ENCODE measurements at regions not wholly inside any gene's neighbourhood (a gene's known extent, or its start where the extent isn't known, plus 50 kb on each side); places are given as distances from the start of the nearest gene placed in this dataset.

- H3K27ac ChIP-seq (ENCODE audit: low read depth in 2 of 2, low read length in 1 of 2) = no peak overlapping the region
- no peaks in the 10 kb centered on the region for H3K4me1 ChIP-seq (ENCODE audit: control insufficient read depth in 2 of 2, insufficient read depth in 2 of 2, low read length in 1 of 2)
- no peaks in the 10 kb centered on the region for H3K9me3 ChIP-seq (ENCODE audit: control insufficient read depth in 2 of 2, insufficient read depth in 1 of 2, low read depth in 1 of 2, low read length in 1 of 2)
- H3K4me3 ChIP-seq (ENCODE audit: low read depth in 1 of 2, low read length in 2 of 2) = no peak overlapping the region
- H3K27me3 ChIP-seq (ENCODE audit: control insufficient read depth in 1 of 2, insufficient read depth in 2 of 2, low read length in 2 of 2) = no peaks in the 10 kb centered on the region
- no peaks in the 10 kb centered on the region for H3K36me3 ChIP-seq (ENCODE audit: control insufficient read depth in 2 of 2, insufficient read depth in 2 of 2, low read length in 1 of 2)
- WGBS, 2 donors = 77 to 79% methylated on average over 2 of the region's 2 CpGs
These were observed 189.5 kb upstream of the PLEKHG7 start for GRCh38 chr12:92513231-92513730.

- no peaks in the 10 kb centered on the region for H3K9me3 ChIP-seq (ENCODE audit: control insufficient read depth in 2 of 2, insufficient read depth in 1 of 2, low read depth in 1 of 2, low read length in 1 of 2)
- H3K27me3 ChIP-seq (ENCODE audit: control insufficient read depth in 1 of 2, insufficient read depth in 2 of 2, low read length in 2 of 2) = no peaks in the 10 kb centered on the region
- no peak overlapping the region for H3K4me3 ChIP-seq (ENCODE audit: low read depth in 1 of 2, low read length in 2 of 2)
- H3K27ac ChIP-seq (ENCODE audit: low read depth in 2 of 2, low read length in 1 of 2) = no peak overlapping the region
- no peaks in the 10 kb centered on the region for H3K36me3 ChIP-seq (ENCODE audit: control insufficient read depth in 2 of 2, insufficient read depth in 2 of 2, low read length in 1 of 2)
- WGBS, 2 donors = 69 to 73% methylated on average over 5 of the region's 5 CpGs
- no peaks in the 10 kb centered on the region for H3K4me1 ChIP-seq (ENCODE audit: control insufficient read depth in 2 of 2, insufficient read depth in 2 of 2, low read length in 1 of 2)
These were observed 191.0 kb upstream of the PLEKHG7 start for GRCh38 chr12:92511786-92512185.

GRCh38 chr12:92509156-92509738, 193.5 kb upstream of the PLEKHG7 start:
- Histone ChIP-seq H3K9me3 (ENCODE audit: control insufficient read depth in 2 of 2, insufficient read depth in 1 of 2, low read depth in 1 of 2, low read length in 1 of 2) (no peaks in the 10 kb centered on the region), H3K27me3 (ENCODE audit: control insufficient read depth in 1 of 2, insufficient read depth in 2 of 2, low read length in 2 of 2) (no peaks in the 10 kb centered on the region), H3K4me1 (ENCODE audit: control insufficient read depth in 2 of 2, insufficient read depth in 2 of 2, low read length in 1 of 2) (no peaks in the 10 kb centered on the region), H3K27ac (ENCODE audit: low read depth in 2 of 2, low read length in 1 of 2) (no peak overlapping the region), H3K4me3 (ENCODE audit: low read depth in 1 of 2, low read length in 2 of 2) (no peak overlapping the region), H3K36me3 (ENCODE audit: control insufficient read depth in 2 of 2, insufficient read depth in 2 of 2, low read length in 1 of 2) (no peaks in the 10 kb centered on the region)
- WGBS, 2 donors = 41 to 47% methylated on average over 2 of the region's 2 CpGs

- H3K9me3 ChIP-seq (ENCODE audit: control insufficient read depth in 2 of 2, insufficient read depth in 1 of 2, low read depth in 1 of 2, low read length in 1 of 2) = no peaks in the 10 kb centered on the region
- no peak overlapping the region for H3K27ac ChIP-seq (ENCODE audit: low read depth in 2 of 2, low read length in 1 of 2)
- no peaks in the 10 kb centered on the region for H3K36me3 ChIP-seq (ENCODE audit: control insufficient read depth in 2 of 2, insufficient read depth in 2 of 2, low read length in 1 of 2)
- H3K27me3 ChIP-seq (ENCODE audit: control insufficient read depth in 1 of 2, insufficient read depth in 2 of 2, low read length in 2 of 2) = no peaks in the 10 kb centered on the region
- 41 to 62% methylated on average over 3 of the region's 3 CpGs for WGBS, 2 donors
- H3K4me3 ChIP-seq (ENCODE audit: low read depth in 1 of 2, low read length in 2 of 2) = no peak overlapping the region
- no peaks in the 10 kb centered on the region for H3K4me1 ChIP-seq (ENCODE audit: control insufficient read depth in 2 of 2, insufficient read depth in 2 of 2, low read length in 1 of 2)
These were observed 195.9 kb upstream of the PLEKHG7 start for GRCh38 chr12:92506891-92507290.

GRCh38 chr12:92506460-92506859, 196.3 kb upstream of the PLEKHG7 start:
- Histone ChIP-seq H3K27me3 (ENCODE audit: control insufficient read depth in 1 of 2, insufficient read depth in 2 of 2, low read length in 2 of 2) (no peaks in the 10 kb centered on the region), H3K36me3 (ENCODE audit: control insufficient read depth in 2 of 2, insufficient read depth in 2 of 2, low read length in 1 of 2) (no peaks in the 10 kb centered on the region), H3K27ac (ENCODE audit: low read depth in 2 of 2, low read length in 1 of 2) (peak overlapping the region; percentile 7 to 26), H3K4me3 (ENCODE audit: low read depth in 1 of 2, low read length in 2 of 2) (no peak overlapping the region), H3K9me3 (ENCODE audit: control insufficient read depth in 2 of 2, insufficient read depth in 1 of 2, low read depth in 1 of 2, low read length in 1 of 2) (no peaks in the 10 kb centered on the region), H3K4me1 (ENCODE audit: control insufficient read depth in 2 of 2, insufficient read depth in 2 of 2, low read length in 1 of 2) (no peaks in the 10 kb centered on the region)
- WGBS, 2 donors = 29% methylated on average over 2 of the region's 2 CpGs

GRCh38 chr12:92505254-92506231, 197.2 kb upstream of the PLEKHG7 start:
- H3K27ac ChIP-seq (ENCODE audit: low read depth in 2 of 2, low read length in 1 of 2) = peak overlapping the region; percentile 58 to 71
- no peak overlapping the region for H3K4me3 ChIP-seq (ENCODE audit: low read depth in 1 of 2, low read length in 2 of 2)
- H3K9me3 ChIP-seq (ENCODE audit: control insufficient read depth in 2 of 2, insufficient read depth in 1 of 2, low read depth in 1 of 2, low read length in 1 of 2) = no peaks in the 10 kb centered on the region
- no peaks in the 10 kb centered on the region for H3K36me3 ChIP-seq (ENCODE audit: control insufficient read depth in 2 of 2, insufficient read depth in 2 of 2, low read length in 1 of 2)
- no peaks in the 10 kb centered on the region for H3K4me1 ChIP-seq (ENCODE audit: control insufficient read depth in 2 of 2, insufficient read depth in 2 of 2, low read length in 1 of 2)
- H3K27me3 ChIP-seq (ENCODE audit: control insufficient read depth in 1 of 2, insufficient read depth in 2 of 2, low read length in 2 of 2) = no peaks in the 10 kb centered on the region
- WGBS, 2 donors = 28 to 42% methylated on average over 12 of the region's 12 CpGs

- Histone ChIP-seq H3K4me3 (ENCODE audit: low read depth in 1 of 2, low read length in 2 of 2) (no peak overlapping the region), H3K36me3 (ENCODE audit: control insufficient read depth in 2 of 2, insufficient read depth in 2 of 2, low read length in 1 of 2) (no peaks in the 10 kb centered on the region), H3K4me1 (ENCODE audit: control insufficient read depth in 2 of 2, insufficient read depth in 2 of 2, low read length in 1 of 2) (no peaks in the 10 kb centered on the region), H3K9me3 (ENCODE audit: control insufficient read depth in 2 of 2, insufficient read depth in 1 of 2, low read depth in 1 of 2, low read length in 1 of 2) (no peaks in the 10 kb centered on the region), H3K27ac (ENCODE audit: low read depth in 2 of 2, low read length in 1 of 2) (peak overlapping the region; percentile 18 to 23), H3K27me3 (ENCODE audit: control insufficient read depth in 1 of 2, insufficient read depth in 2 of 2, low read length in 2 of 2) (no peaks in the 10 kb centered on the region)
- 83 to 84% methylated on average over 5 of the region's 5 CpGs for WGBS, 2 donors
These were observed 198.2 kb upstream of the PLEKHG7 start for GRCh38 chr12:92504594-92504981.

GRCh38 chr12:92503971-92504593, 198.7 kb upstream of the PLEKHG7 start:
- 64 to 75% methylated on average over 7 of the region's 7 CpGs for WGBS, 2 donors

GRCh38 chr12:92503029-92503931, 199.5 kb upstream of the PLEKHG7 start:
- no peaks in the 10 kb centered on the region for H3K4me1 ChIP-seq (ENCODE audit: control insufficient read depth in 2 of 2, insufficient read depth in 2 of 2, low read length in 1 of 2)
- WGBS, 2 donors = 53 to 67% methylated on average over 12 of the region's 12 CpGs
- H3K9me3 ChIP-seq (ENCODE audit: control insufficient read depth in 2 of 2, insufficient read depth in 1 of 2, low read depth in 1 of 2, low read length in 1 of 2) = no peaks in the 10 kb centered on the region
- no peak overlapping the region for H3K4me3 ChIP-seq (ENCODE audit: low read depth in 1 of 2, low read length in 2 of 2)
- H3K36me3 ChIP-seq (ENCODE audit: control insufficient read depth in 2 of 2, insufficient read depth in 2 of 2, low read length in 1 of 2) = no peaks in the 10 kb centered on the region
- H3K27ac ChIP-seq (ENCODE audit: low read depth in 2 of 2, low read length in 1 of 2) = peak overlapping the region in 1 of 2 donors; percentile 12
- H3K27me3 ChIP-seq (ENCODE audit: control insufficient read depth in 1 of 2, insufficient read depth in 2 of 2, low read length in 2 of 2) = no peaks in the 10 kb centered on the region

More at GRCh38 chr12:92503971-92504593, 198.7 kb upstream of the PLEKHG7 start:
- H3K36me3 ChIP-seq (ENCODE audit: control insufficient read depth in 2 of 2, insufficient read depth in 2 of 2, low read length in 1 of 2) = no peaks in the 10 kb centered on the region
- H3K4me1 ChIP-seq (ENCODE audit: control insufficient read depth in 2 of 2, insufficient read depth in 2 of 2, low read length in 1 of 2) = no peaks in the 10 kb centered on the region
- H3K4me3 ChIP-seq (ENCODE audit: low read depth in 1 of 2, low read length in 2 of 2) = no peak overlapping the region
- H3K9me3 ChIP-seq (ENCODE audit: control insufficient read depth in 2 of 2, insufficient read depth in 1 of 2, low read depth in 1 of 2, low read length in 1 of 2) = no peaks in the 10 kb centered on the region
- no peaks in the 10 kb centered on the region for H3K27me3 ChIP-seq (ENCODE audit: control insufficient read depth in 1 of 2, insufficient read depth in 2 of 2, low read length in 2 of 2)
- peak overlapping the region; percentile 18 to 23 for H3K27ac ChIP-seq (ENCODE audit: low read depth in 2 of 2, low read length in 1 of 2)
